ENCODE measurements at regions not wholly inside any gene's neighbourhood (a gene's known extent, or its start where the extent isn't known, plus 50 kb on each side); places are given as distances from the start of the nearest gene placed in this dataset.

- no peak for TF ChIP-seq CTCF (IDR thresholded peaks at IDR 0.05)
- no peak for TF ChIP-seq NR3C1 (IDR thresholded peaks at IDR 0.05)
- no peak for TF ChIP-seq POLR2A (IDR thresholded peaks at IDR 0.05; ENCODE audit: low read length)
- no peak for TF ChIP-seq USF2 (IDR thresholded peaks at IDR 0.05)
- no peak for TF ChIP-seq RNF2 (IDR thresholded peaks at IDR 0.05; ENCODE audit: borderline replicate concordance, low read depth)
- TF ChIP-seq KDM1A (IDR thresholded peaks at IDR 0.05; ENCODE audit: low read depth) = no peak
- TF ChIP-seq JUNB (IDR thresholded peaks at IDR 0.05) = no peak
- TF ChIP-seq MYC (IDR thresholded peaks at IDR 0.05; ENCODE audit: borderline replicate concordance, low read length) = no peak
- TF ChIP-seq CHD2 (IDR thresholded peaks at IDR 0.05; ENCODE audit: low read length, partially characterized antibody) = no peak
- TF ChIP-seq MAFK (IDR thresholded peaks at IDR 0.05; ENCODE audit: partially characterized antibody) = no peak
- no peak for TF ChIP-seq POLR2AphosphoS2 (conservative IDR thresholded peaks at IDR 0.05; ENCODE audit: low read length)
- TF ChIP-seq HOXA7 (CRISPR knock-in tag; IDR thresholded peaks at IDR 0.05) = no peak
- no peak for TF ChIP-seq CHD4 (IDR thresholded peaks at IDR 0.05; ENCODE audit: borderline replicate concordance)
- no peak for TF ChIP-seq REST (IDR thresholded peaks at IDR 0.05)
These were observed 1293.3 kb downstream of the EPHA7 start for GRCh38 chr6:92126088-92126487.
